Gastroesophageal sphincter (tissue), 3 donors: ENCODE measurements at regions not wholly inside any gene's neighbourhood (a gene's known extent, or its start where the extent isn't known, plus 50 kb on each side); places are given as distances from the start of the nearest gene placed in this dataset.

Source experiments
- EP300 ChIP-seq: sonication (generic); formaldehyde crosslinking; IDR thresholded peaks from one replicate; pipeline ENCODE4 v1.6.1; 2017; ENCODE audit warnings: antibody characterized with exemption, mild to moderate bottlenecking
- POLR2A ChIP-seq, 2 donors: fragments of 450-650 bp; IDR thresholded peaks; one replicate each; pipeline ENCODE4 v1.6.1; 2017; ENCODE audit warnings: antibody characterized with exemption in 2 of 2, mild to moderate bottlenecking in 2 of 2, moderate library complexity in 1 of 2
- POLR2AphosphoS5 ChIP-seq: sonication (generic); formaldehyde crosslinking; IDR thresholded peaks from one replicate; pipeline ENCODE4 v1.6.1; 2017; ENCODE audit warnings: antibody characterized with exemption
- TF ChIP-seq, protein P1 (sequence below), 4 experiments: fragments of 200-600 bp in 2 of 4; fragments of 450-650 bp in 2 of 4; sonication (generic) in 1 of 4; IDR thresholded peaks; one replicate each; pipeline ENCODE4 v1.5.1; 2017 to 2019; ENCODE audit warnings: antibody characterized with exemption in 4 of 4, mild to moderate bottlenecking in 2 of 4, moderate library complexity in 2 of 4

DNA sequence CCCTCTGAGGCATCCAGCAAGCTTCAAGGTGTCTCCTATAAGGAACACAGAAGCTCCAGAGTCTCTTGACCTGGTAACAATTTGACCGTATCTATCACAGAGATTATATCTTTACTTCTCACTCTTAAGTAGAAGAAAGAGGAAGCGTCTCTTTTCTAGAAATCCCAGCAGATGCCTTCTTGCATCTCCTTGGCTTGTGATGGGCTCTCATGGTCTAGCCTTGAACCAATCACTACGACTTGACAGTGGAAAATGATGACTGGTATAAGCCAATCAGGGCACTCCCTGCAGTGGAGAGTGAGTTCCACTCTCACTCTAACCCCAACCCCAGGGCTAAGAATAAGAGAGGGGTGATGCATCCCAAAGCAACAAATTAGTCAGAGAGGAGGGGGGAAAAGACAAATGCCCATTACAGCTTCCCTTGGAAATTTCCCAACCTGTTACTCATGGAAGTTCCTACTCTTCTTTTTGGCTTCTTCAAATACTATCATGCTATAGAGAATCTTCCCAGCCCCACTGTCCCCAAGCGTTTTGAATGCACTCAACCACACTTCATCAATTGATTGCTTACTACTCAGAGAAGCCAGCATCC, 293.5 kb downstream of the MN1 start:
- TF ChIP-seq POLR2A (IDR thresholded peaks at IDR 0.05): no peak
- TF ChIP-seq, protein P1, sequence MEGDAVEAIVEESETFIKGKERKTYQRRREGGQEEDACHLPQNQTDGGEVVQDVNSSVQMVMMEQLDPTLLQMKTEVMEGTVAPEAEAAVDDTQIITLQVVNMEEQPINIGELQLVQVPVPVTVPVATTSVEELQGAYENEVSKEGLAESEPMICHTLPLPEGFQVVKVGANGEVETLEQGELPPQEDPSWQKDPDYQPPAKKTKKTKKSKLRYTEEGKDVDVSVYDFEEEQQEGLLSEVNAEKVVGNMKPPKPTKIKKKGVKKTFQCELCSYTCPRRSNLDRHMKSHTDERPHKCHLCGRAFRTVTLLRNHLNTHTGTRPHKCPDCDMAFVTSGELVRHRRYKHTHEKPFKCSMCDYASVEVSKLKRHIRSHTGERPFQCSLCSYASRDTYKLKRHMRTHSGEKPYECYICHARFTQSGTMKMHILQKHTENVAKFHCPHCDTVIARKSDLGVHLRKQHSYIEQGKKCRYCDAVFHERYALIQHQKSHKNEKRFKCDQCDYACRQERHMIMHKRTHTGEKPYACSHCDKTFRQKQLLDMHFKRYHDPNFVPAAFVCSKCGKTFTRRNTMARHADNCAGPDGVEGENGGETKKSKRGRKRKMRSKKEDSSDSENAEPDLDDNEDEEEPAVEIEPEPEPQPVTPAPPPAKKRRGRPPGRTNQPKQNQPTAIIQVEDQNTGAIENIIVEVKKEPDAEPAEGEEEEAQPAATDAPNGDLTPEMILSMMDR (IDR thresholded peaks at IDR 0.05): no peak
- no peak for TF ChIP-seq EP300
- no peak for TF ChIP-seq POLR2AphosphoS5
